Karpas-422 (cell line): ENCODE measurements at regions not wholly inside any gene's neighbourhood (a gene's known extent, or its start where the extent isn't known, plus 50 kb on each side); places are given as distances from the start of the nearest gene placed in this dataset.

ENCODE experiments used
- DNase-seq: peaks from one replicate; pipeline ENCODE4 v3.0.0-alpha.2; 2015
- H2AFZ ChIP-seq: fragments of 200-600 bp; sonication (generic); 2 replicates; pipeline ENCODE4 v1.6.1; 2014; ENCODE audit warnings: antibody characterized with exemption, low read length, mixed read lengths
- H3K27ac ChIP-seq: fragments of 200-600 bp; sonication (generic); 2 replicates; pipeline ENCODE4 v1.5.1; 2014; ENCODE audit warnings: mild to moderate bottlenecking, low read length, moderate library complexity
- H3K27me3 ChIP-seq: fragments of 200-600 bp; sonication (generic); 2 replicates; pipeline ENCODE4 v1.6.1; 2014; ENCODE audit warnings: low read length, mixed read lengths
- H3K36me3 ChIP-seq: fragments of 200-600 bp; sonication (generic); 2 replicates; pipeline ENCODE4 v1.6.1; 2014; ENCODE audit warnings: low read length, mixed read lengths; ENCODE audit not compliant: insufficient read depth
- H3K4me1 ChIP-seq: fragments of 200-600 bp; sonication (generic); 2 replicates; pipeline ENCODE4 v1.6.1; 2014; ENCODE audit warnings: mild to moderate bottlenecking, low read length, mixed read lengths
- H3K4me2 ChIP-seq: fragments of 200-600 bp; sonication (generic); 2 replicates; pipeline ENCODE4 v1.6.1; 2014; ENCODE audit warnings: low read length, low read depth, mild to moderate bottlenecking; ENCODE audit not compliant: poor library complexity, severe bottlenecking
- H3K4me3 ChIP-seq: fragments of 200-600 bp; sonication (generic); 2 replicates; pipeline ENCODE4 v1.5.1; 2014; ENCODE audit warnings: mild to moderate bottlenecking, antibody characterized with exemption, low read length, mixed read lengths
- H3K79me2 ChIP-seq: fragments of 200-600 bp; sonication (generic); 2 replicates; pipeline ENCODE4 v1.6.1; 2014; ENCODE audit warnings: mild to moderate bottlenecking, low read length, mixed read lengths
- H3K9ac ChIP-seq: fragments of 200-600 bp; sonication (generic); 2 replicates; pipeline ENCODE4 v1.6.0; 2014; ENCODE audit warnings: low read length
- H3K9me2 ChIP-seq: fragments of 200-600 bp; sonication (generic), shearing (Covaris generic); replicated peaks from 2 replicates; pipeline ENCODE4 v1.6.0; 2014; ENCODE audit warnings: mild to moderate bottlenecking, low read length, moderate library complexity; ENCODE audit not compliant: insufficient read depth
- H3K9me3 ChIP-seq: fragments of 300-700, 200-600 bp; sonication (generic); 2 replicates; pipeline ENCODE4 v1.6.1; 2014; ENCODE audit warnings: low read length, mixed read lengths
- H4K20me1 ChIP-seq: fragments of 200-600 bp; sonication (generic); 2 replicates; pipeline ENCODE4 v1.6.1; 2014; ENCODE audit warnings: mild to moderate bottlenecking, antibody characterized with exemption, low read length, low read depth; ENCODE audit not compliant: insufficient read depth

DNA sequence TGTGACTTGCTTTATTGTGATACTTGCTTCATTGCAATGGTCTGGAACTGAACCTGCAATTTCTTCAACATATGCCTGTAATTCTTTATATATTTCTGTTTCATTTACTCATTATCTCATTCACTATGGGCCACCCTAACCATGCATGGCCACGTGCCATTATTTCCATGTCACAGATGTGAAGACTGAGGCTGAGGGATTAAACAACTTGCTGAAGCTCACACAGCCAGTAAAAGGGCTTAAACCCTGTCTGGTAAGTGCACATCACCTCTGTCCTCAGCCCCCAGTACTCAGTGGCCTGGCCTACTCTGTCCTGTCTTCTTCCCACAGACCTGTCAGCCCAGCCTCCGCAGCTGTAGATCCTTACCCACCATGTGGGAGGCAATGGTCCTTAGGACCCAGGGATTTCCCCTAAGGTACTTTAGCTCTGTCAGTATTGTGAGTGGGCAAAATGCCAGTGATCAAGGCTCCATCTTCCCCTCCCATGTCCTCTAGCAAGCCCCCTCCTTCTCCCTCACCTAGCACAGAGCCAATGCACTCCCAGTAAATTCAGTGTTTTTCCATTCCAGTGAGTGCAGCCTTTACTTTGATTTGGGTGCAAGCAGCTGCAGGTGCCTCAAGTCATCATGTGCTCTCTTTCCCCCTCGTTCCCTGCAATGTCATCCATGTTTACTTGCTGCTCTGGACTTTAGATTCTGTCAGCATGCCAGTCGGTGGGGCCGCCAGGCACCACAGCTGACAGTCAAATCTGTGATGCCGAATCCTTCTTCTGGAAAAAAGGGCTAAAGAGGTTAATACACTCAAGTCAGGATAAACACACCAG, 228.2 kb upstream of the PROX1 start:
- H3K79me2 ChIP-seq = no peaks in the 10 kb centered on the region
- H3K36me3 ChIP-seq = no peaks in the 10 kb centered on the region
- no peak overlapping the region for H3K27ac ChIP-seq
- H3K4me2 ChIP-seq = no peak overlapping the region
- no peak for DNase-seq
- H3K27me3 ChIP-seq = no peaks in the 10 kb centered on the region
- H3K9me2 ChIP-seq = no peaks in the 10 kb centered on the region
- H4K20me1 ChIP-seq = no peaks in the 10 kb centered on the region
- H3K9ac ChIP-seq = no peak overlapping the region
- H3K4me1 ChIP-seq = no peaks in the 10 kb centered on the region
- H3K9me3 ChIP-seq = no peaks in the 10 kb centered on the region
- no peak overlapping the region for H2AFZ ChIP-seq
- no peak overlapping the region for H3K4me3 ChIP-seq

DNA sequence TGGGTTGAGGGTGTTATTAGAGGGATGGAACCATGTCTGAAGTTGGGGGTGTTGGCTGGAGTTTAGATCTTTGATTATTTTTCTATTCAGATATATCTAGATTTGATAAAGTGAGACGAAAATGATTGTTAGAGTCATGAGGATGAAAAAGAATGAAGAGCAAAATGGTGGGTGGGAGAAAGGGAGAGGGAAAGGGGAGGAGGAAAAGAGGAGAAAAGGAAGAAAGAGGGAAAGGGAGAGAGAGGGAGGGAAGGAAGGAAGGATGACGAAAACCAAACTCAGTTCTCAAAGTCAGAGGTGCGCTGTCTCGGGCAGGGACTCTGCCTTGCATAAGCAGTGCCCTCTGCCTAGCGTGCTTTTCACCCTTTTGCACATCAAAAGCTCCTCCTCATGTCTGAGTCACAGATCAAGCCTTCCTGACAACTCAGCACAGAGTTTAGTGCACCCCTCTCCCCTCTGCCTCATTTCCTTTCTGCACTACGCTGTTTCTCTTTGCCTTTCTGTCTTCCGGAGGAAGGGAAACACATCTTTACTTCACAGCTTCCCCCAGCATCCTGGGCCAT, 225.8 kb upstream of the PROX1 start:
- Histone ChIP-seq H3K27ac (no peak overlapping the region), H3K9me2 (no peaks in the 10 kb centered on the region), H2AFZ (no peak overlapping the region), H3K4me3 (no peak overlapping the region), H3K36me3 (no peaks in the 10 kb centered on the region), H3K9ac (no peak overlapping the region), H4K20me1 (no peaks in the 10 kb centered on the region), H3K4me2 (no peak overlapping the region), H3K27me3 (no peaks in the 10 kb centered on the region), H3K9me3 (no peaks in the 10 kb centered on the region), H3K79me2 (no peaks in the 10 kb centered on the region), H3K4me1 (no peaks in the 10 kb centered on the region)
- no peak for DNase-seq

DNA sequence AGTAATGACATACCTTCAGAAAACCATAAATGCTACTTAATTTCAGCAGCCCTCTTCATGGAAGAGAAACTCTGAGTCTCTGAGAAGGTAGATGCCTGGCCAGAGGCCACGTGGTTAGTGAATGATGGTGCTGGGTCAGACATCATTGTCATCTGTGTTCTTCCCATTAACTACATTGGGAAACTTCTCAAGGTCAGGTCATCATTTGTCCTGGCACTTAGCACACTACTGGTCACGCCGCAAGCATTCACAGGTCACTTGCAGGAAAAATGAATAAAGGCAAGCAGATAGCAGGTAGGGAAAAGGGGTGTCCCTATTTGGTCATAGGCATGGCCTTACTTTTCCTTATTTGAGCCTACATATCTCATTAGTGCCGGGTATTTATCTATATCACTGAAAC, 220.1 kb upstream of the PROX1 start:
- Histone ChIP-seq H2AFZ (no peak overlapping the region), H3K9me3 (no peaks in the 10 kb centered on the region), H3K9me2 (no peaks in the 10 kb centered on the region), H3K4me2 (no peak overlapping the region), H3K27me3 (no peaks in the 10 kb centered on the region), H3K79me2 (no peaks in the 10 kb centered on the region), H4K20me1 (no peaks in the 10 kb centered on the region), H3K36me3 (no peaks in the 10 kb centered on the region), H3K9ac (no peak overlapping the region), H3K4me3 (no peak overlapping the region), H3K27ac (no peak overlapping the region), H3K4me1 (no peaks in the 10 kb centered on the region)
- no peak for DNase-seq

DNA sequence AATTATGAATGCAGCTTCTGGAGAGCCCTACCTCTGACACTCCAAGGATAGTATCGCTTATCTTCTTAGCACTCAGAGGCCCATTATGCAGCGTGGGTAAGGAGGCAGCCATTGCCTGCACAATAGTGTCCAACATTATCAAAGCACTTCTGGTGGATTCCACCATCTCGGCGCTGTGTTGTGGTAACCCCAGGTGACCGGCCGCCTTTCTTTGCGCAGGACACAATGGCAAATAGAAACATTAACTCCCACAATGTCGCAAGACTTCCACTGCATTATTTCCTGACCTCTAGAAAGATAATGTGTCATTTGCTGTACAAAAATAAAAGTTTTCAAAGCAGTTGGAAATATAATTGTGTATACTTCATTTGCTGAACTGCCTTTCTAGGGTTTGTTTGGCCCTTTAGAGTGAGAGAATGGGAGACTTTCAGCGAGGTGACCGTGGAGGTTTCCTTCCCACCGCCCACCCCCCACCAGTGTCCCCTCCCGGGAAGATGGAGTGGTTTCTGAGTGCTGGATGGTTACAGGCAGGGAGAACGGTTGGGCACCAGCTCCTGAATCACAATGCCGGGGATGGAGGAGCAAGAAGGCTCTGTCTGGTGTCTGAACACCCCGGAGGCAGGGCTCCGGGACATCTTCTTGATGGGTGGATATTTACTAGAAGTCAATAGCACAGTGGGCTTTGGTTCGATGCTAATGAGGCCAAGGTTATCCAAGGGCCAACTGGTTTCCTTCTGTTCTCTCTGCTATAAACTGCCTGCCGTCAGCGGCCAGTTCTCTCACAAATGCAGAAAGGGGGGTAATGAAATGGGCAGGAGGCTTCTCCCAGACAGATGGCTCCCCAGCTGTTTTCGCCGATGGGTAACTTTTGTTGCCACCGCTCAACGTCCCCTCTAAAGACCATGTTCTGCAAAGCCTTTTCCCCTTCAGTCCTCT, 215.4 kb upstream of the PROX1 start:
- no peaks in the 10 kb centered on the region for H3K4me1 ChIP-seq
- no peaks in the 10 kb centered on the region for H3K79me2 ChIP-seq
- no peak overlapping the region for H3K4me3 ChIP-seq
- no peak overlapping the region for H3K4me2 ChIP-seq
- H2AFZ ChIP-seq = no peak overlapping the region
- no peak overlapping the region for H3K9ac ChIP-seq
- H3K9me3 ChIP-seq = no peaks in the 10 kb centered on the region
- H4K20me1 ChIP-seq = no peaks in the 10 kb centered on the region
- no peaks in the 10 kb centered on the region for H3K27me3 ChIP-seq
- H3K9me2 ChIP-seq = no peaks in the 10 kb centered on the region
- no peaks in the 10 kb centered on the region for H3K36me3 ChIP-seq
- no peak overlapping the region for H3K27ac ChIP-seq
- no peak for DNase-seq

DNA sequence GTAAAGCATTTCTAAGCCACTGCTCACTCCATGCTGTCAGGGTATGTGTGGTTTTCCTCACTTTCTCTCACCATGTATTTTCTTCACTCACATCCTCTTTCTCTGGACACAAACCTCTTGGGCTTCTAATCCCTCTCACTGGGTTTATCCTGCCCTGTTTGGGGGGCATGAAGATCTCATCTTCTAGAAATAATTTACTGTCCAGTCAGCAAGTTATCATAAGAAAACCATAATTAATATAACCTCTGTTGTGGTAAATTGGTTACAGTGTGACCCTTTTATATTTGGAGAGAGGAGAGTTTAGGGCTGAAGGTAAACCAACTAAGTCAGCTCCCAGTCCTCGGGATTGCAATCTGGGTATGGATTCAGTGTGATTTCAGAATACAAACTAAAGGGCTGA, 213.8 kb upstream of the PROX1 start:
- H3K9ac ChIP-seq = no peak overlapping the region

GRCh38 chr1:213776969-213777368, 210.8 kb upstream of the PROX1 start:
- H3K36me3 ChIP-seq = no peaks in the 10 kb centered on the region
- H3K79me2 ChIP-seq = no peaks in the 10 kb centered on the region
- H3K9me2 ChIP-seq = no peaks in the 10 kb centered on the region
- H4K20me1 ChIP-seq = no peaks in the 10 kb centered on the region
- H3K27ac ChIP-seq = no peak overlapping the region
- no peaks in the 10 kb centered on the region for H3K27me3 ChIP-seq
- no peaks in the 10 kb centered on the region for H3K9me3 ChIP-seq
- H3K4me1 ChIP-seq = no peaks in the 10 kb centered on the region
- no peak overlapping the region for H3K4me3 ChIP-seq
- no peak overlapping the region for H3K4me2 ChIP-seq
- H2AFZ ChIP-seq = no peak overlapping the region
- no peak overlapping the region for H3K9ac ChIP-seq
- DNase-seq = no peak

More for the DNA sequence above, 213.8 kb upstream of the PROX1 start:
- no peaks in the 10 kb centered on the region for H4K20me1 ChIP-seq
- no peaks in the 10 kb centered on the region for H3K9me2 ChIP-seq
- H3K4me3 ChIP-seq = no peak overlapping the region
- no peak overlapping the region for H3K27ac ChIP-seq
- no peaks in the 10 kb centered on the region for H3K27me3 ChIP-seq
- no peak for DNase-seq
- H3K9me3 ChIP-seq = no peaks in the 10 kb centered on the region
- H3K36me3 ChIP-seq = no peaks in the 10 kb centered on the region
- no peaks in the 10 kb centered on the region for H3K4me1 ChIP-seq
- H3K4me2 ChIP-seq = no peak overlapping the region
- H2AFZ ChIP-seq = no peak overlapping the region
- H3K79me2 ChIP-seq = no peaks in the 10 kb centered on the region

GRCh38 chr1:213779228-213779627, 208.5 kb upstream of the PROX1 start:
- no peak overlapping the region for H2AFZ ChIP-seq
- H3K9me3 ChIP-seq = no peaks in the 10 kb centered on the region
- H3K36me3 ChIP-seq = no peaks in the 10 kb centered on the region

More at GRCh38 chr1:213779228-213779627, 208.5 kb upstream of the PROX1 start:
- Histone ChIP-seq H4K20me1 (no peaks in the 10 kb centered on the region), H3K9ac (no peak overlapping the region), H3K79me2 (no peaks in the 10 kb centered on the region), H3K9me2 (no peaks in the 10 kb centered on the region), H3K27ac (no peak overlapping the region), H3K4me2 (no peak overlapping the region), H3K4me3 (no peak overlapping the region), H3K4me1 (no peaks in the 10 kb centered on the region), H3K27me3 (no peaks in the 10 kb centered on the region)
- no peak for DNase-seq
